WI38 (cell line): ENCODE measurements at regions not wholly inside any gene's neighbourhood (a gene's known extent, or its start where the extent isn't known, plus 50 kb on each side); places are given as distances from the start of the nearest gene placed in this dataset.

Experiments
- H3K4me3 ChIP-seq: 2 replicates; pipeline ENCODE4 v1.5.1; 2011; ENCODE audit warnings: low read depth, mild to moderate bottlenecking, control low read depth, low read length
- CTCF ChIP-seq: IDR thresholded peaks from 2 replicates; pipeline ENCODE4 v1.5.1; 2012; ENCODE audit warnings: low read depth, mild to moderate bottlenecking, control low read depth, low read length

DNA sequence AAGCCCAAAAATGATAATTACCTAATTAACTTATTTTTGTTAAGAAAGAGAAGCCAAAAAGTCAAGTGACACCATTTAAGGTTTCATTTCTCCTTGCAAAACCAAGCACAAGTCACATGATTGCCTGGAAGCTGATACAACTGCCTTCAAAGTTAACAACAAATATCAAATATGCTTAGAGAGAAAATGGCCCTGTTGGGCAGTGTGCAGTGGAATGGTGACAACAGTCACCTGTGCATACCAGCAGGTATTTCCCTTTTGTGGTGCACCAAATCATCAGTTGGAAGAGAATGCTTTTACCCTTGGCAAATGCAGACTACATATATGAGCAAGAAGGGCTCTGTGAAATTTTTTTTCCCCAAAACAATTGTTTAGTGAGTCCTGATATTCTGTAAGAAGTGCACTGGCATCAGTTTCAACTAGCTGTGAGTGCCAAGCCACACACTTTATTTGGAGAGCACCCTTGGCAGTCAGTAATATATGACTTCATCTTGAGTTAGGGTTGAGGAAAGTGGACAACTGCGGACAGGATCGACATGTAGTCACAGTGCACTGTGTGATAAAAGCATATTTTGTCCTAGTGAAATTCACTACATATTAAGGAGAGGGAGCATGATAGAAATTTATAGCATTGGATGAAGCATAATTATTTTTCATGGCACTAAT is 74.9 kb upstream of the DOCK10 start:
- H3K4me3 ChIP-seq = no peak overlapping the region
- no peak for TF ChIP-seq CTCF

- H3K4me3 ChIP-seq = no peak overlapping the region
- no peak for TF ChIP-seq CTCF
Measured at GRCh38 chr2:225114786-225115323, 72.6 kb upstream of the DOCK10 start.

DNA sequence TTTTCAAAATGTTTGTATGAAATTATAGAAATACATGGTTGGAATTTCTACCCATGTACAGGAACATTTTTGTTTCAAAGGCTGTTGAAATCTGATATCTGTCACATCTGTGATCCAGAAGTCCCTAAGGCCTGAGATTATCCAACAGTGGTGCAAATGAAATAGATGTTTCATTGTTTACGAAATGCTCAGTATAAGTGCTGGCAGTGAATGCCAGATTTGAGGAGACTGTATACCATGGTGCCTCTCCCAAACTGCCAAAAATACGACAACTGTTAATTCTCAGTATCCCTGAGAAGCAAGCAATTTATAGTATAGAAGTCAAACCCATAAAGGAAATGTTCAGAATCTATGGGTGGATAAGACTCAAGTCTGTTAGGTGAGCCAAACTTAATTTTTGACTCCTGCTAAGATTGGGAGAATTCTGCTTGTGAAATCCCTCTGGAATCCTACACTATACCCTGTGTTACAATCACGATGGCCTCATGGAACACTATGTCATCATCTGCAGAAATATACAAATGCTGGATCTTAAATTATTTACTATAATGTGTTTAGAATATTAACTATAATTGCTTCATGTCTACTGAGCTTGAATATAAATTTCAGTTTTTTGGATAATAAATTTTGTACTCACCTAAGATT is 71.2 kb upstream of the DOCK10 start:
- H3K4me3 ChIP-seq = no peak overlapping the region
- no peak for TF ChIP-seq CTCF

DNA sequence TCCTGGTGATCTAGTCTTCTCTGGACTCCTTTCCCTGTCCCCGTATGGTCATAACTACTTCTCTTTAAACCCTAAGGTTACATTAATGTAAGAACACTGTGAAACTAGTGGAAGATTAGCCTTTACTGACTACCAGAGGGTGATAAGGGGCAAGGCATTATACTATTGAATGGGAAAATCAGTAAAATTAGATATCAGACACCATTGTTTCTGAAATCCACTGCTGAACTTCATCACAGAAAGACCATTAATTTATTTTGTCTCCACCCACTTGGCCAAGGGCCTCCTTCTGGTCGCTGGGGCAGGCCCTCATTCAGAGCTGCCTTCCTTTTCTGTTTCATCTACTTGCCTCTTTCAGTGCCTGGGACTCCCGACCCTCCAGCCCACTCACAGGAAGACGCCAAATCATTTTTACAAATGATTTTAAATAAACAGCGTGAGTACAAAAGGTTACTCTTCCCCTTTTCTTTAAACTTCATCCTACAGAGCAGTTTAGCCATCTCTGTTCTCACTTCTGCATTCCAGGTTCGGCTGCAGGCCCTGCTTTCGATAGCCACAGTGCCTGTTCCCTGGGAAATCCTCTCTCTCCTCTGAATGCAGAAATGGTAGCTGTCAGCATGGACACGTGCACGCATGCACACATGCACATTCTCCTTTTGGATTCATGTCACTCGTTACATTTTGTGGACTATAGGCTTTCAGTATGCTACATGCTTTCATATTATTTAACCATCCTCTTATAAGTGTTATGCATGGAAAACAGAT is 70.3 kb upstream of the DOCK10 start:
- H3K4me3 ChIP-seq = no peak overlapping the region
- TF ChIP-seq CTCF = no peak

DNA sequence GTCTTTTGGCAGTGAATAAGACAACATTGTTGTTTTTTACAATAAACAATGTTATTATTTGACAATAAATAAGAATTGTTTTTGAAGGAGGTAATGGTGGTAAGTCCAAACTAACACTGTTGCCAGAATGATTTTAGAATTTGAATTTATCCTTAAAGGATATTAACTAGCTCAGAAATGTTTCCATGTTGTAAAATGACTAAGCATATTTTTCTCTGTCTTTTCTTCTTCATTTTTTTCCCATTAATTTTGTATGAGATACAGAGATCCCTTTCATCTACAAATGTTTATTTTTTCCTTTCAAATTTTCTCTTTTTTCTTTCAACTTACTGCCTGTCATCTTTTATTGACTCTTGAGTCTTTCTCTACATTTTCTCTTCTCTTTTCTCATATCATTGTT is 66.5 kb upstream of the DOCK10 start:
- no peak for TF ChIP-seq CTCF
- no peak overlapping the region for H3K4me3 ChIP-seq

DNA sequence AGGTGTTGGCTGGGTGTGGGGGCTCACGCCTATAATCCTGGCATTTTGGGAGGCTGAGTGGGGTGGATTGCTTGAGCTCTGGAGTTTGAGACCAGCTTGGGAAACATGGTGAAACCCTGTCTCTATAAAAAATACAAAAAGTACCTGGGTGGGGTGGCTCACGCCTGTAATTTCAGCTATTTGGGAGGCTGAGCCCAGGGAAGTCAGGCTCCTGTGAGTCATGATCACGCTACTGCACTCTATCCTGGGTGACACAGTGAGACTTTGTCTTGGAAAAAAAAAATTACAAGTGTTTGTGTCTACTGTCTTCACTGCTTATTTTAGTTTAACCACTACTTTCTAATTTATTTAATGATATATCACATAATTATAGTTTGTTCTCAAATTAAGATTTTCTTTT is 62.7 kb upstream of the DOCK10 start:
- TF ChIP-seq CTCF = no peak
- H3K4me3 ChIP-seq = no peak overlapping the region

DNA sequence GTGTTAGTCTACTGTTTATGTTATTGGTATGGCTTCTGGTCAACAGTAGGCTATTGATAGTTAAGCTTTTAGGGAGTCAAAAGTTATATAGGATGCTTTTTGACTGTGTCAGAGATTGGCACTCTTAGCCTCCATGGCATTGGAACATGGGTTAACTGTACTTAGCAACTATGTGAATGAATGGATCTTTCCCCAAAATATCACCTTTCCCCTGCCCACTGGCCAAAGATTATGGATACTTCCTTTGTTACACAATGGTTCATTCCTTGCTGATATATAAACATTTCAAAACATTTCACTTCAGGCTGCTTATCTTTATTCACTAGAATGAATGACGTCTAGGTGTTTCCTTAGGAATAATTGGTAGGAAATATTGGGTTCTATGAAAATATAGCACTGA is 62.1 kb upstream of the DOCK10 start:
- TF ChIP-seq CTCF = no peak
- no peak overlapping the region for H3K4me3 ChIP-seq
